GM21723 (cell line): ENCODE measurements at regions not wholly inside any gene's neighbourhood (a gene's known extent, or its start where the extent isn't known, plus 50 kb on each side); places are given as distances from the start of the nearest gene placed in this dataset.

ENCODE experiments used
- ATAC-seq: cut with Tn5 transposase; IDR thresholded peaks from one replicate; pipeline ENCODE4 v1.9.1; 2021; ENCODE audit warnings: mild to moderate bottlenecking, moderate library complexity; ENCODE audit not compliant: unreplicated experiment

- no peak for ATAC-seq
Observed at GRCh38 chr3:161989012-161989411, 492.4 kb downstream of the OTOL1 start.

GRCh38 chr3:161990036-161990435 lies 493.4 kb downstream of the OTOL1 start:
- no peak for ATAC-seq

- no peak for ATAC-seq
Observed at GRCh38 chr3:161991901-161992540, 495.4 kb downstream of the OTOL1 start.

- ATAC-seq, result no peak
Observed at GRCh38 chr3:161999846-162000245, 503.2 kb downstream of the OTOL1 start.

GRCh38 chr3:162007722-162008121 lies 511.1 kb downstream of the OTOL1 start:
- no peak for ATAC-seq

GRCh38 chr3:162012633-162013032 lies 516.0 kb downstream of the OTOL1 start:
- ATAC-seq, result no peak

- no peak for ATAC-seq
Observed at GRCh38 chr3:162014284-162014683, 517.7 kb downstream of the OTOL1 start.

GRCh38 chr3:162015856-162016255 lies 519.2 kb downstream of the OTOL1 start:
- ATAC-seq, result no peak

GRCh38 chr3:162019817-162020216 lies 523.2 kb downstream of the OTOL1 start:
- ATAC-seq, result no peak

GRCh38 chr3:162021206-162021605 lies 524.6 kb downstream of the OTOL1 start:
- ATAC-seq, result no peak

GRCh38 chr3:162022911-162023310 lies 526.3 kb downstream of the OTOL1 start:
- no peak for ATAC-seq

GRCh38 chr3:162029736-162030135 lies 533.1 kb downstream of the OTOL1 start:
- ATAC-seq, result no peak

GRCh38 chr3:162034368-162034767 lies 537.8 kb downstream of the OTOL1 start:
- ATAC-seq, result no peak

- ATAC-seq, result no peak
Observed at GRCh38 chr3:162041622-162042021, 545.0 kb downstream of the OTOL1 start.

- no peak for ATAC-seq
Observed at GRCh38 chr3:162052636-162053035, 556.0 kb downstream of the OTOL1 start.

GRCh38 chr3:162072656-162073164 lies 576.1 kb downstream of the OTOL1 start:
- ATAC-seq, result no peak

GRCh38 chr3:162073422-162073975 lies 576.9 kb downstream of the OTOL1 start:
- no peak for ATAC-seq

- no peak for ATAC-seq
Observed at GRCh38 chr3:162077108-162077507, 580.5 kb downstream of the OTOL1 start.

- ATAC-seq, result no peak
Observed at GRCh38 chr3:162082516-162082915, 585.9 kb downstream of the OTOL1 start.

- no peak for ATAC-seq
Observed at GRCh38 chr3:162087361-162087760, 590.8 kb downstream of the OTOL1 start.

- ATAC-seq, result no peak
Observed at GRCh38 chr3:162092751-162093150, 596.1 kb downstream of the OTOL1 start.

- no peak for ATAC-seq
Observed at GRCh38 chr3:162094301-162094700, 597.7 kb downstream of the OTOL1 start.

GRCh38 chr3:162096874-162097273 lies 600.3 kb downstream of the OTOL1 start:
- no peak for ATAC-seq
